BLaER1 treated with 17β-estradiol and CSF1 and Interleukin-3, amounts not matched to agents 10 nM and 100 nM (cell line): ENCODE measurements at regions not wholly inside any gene's neighbourhood (a gene's known extent, or its start where the extent isn't known, plus 50 kb on each side); places are given as distances from the start of the nearest gene placed in this dataset.

Experiments
- H3K27ac ChIP-seq, 11 experiments: shearing (Covaris generic); formaldehyde crosslinking; 2 replicates each; pipeline ENCODE4 v1.8.1; 2022
- H3K27me3 ChIP-seq, 11 experiments: shearing (Covaris generic); formaldehyde crosslinking; 2 replicates each; pipeline ENCODE4 v1.8.1; 2022
- H3K36me3 ChIP-seq, 11 experiments: shearing (Covaris generic); formaldehyde crosslinking; 2 replicates each; pipeline ENCODE4 v1.8.1; 2022
- H3K4me1 ChIP-seq, 10 experiments: shearing (Covaris generic); formaldehyde crosslinking; 2 replicates each; pipeline ENCODE4 v1.8.1; 2022
- H3K4me2 ChIP-seq, 11 experiments: shearing (Covaris generic); formaldehyde crosslinking; 2 replicates each; pipeline ENCODE4 v1.8.1; 2022
- H3K4me3 ChIP-seq, 10 experiments: shearing (Covaris generic); formaldehyde crosslinking; 2 replicates each; pipeline ENCODE4 v1.8.1; 2022
- H3K9ac ChIP-seq, 11 experiments: shearing (Covaris generic); formaldehyde crosslinking; 2 replicates each; pipeline ENCODE4 v1.8.1; 2022
- H3K9me3 ChIP-seq, 11 experiments: shearing (Covaris generic); formaldehyde crosslinking; replicated peaks in 1 of 11; 2 replicates each; pipeline ENCODE4 v1.8.1; 2022
- H4K20me1 ChIP-seq, 11 experiments: shearing (Covaris generic); formaldehyde crosslinking; 2 replicates each; pipeline ENCODE4 v1.8.1; 2022
- Cebpa-rat ChIP-seq, 11 experiments: shearing (Covaris generic); IDR thresholded peaks; 2 replicates each; pipeline ENCODE4 v1.8.1; 2022

- no peak overlapping the region for H3K4me3 ChIP-seq
- no peaks in the 10 kb centered on the region for H4K20me1 ChIP-seq
- H3K4me2 ChIP-seq = no peak overlapping the region
- no peaks in the 10 kb centered on the region for H3K36me3 ChIP-seq
- no peak overlapping the region for H3K9ac ChIP-seq
- no peak overlapping the region for H3K27ac ChIP-seq
- 0 out of 22 replicates have a peak, but pooled peaks cover 0 to 3% (median 0%) of the 10 kb centered on the region in 11 experiments for H3K9me3 ChIP-seq
- no peak for TF ChIP-seq Cebpa-rat (IDR thresholded peaks at IDR 0.05)
- no peaks in the 10 kb centered on the region for H3K27me3 ChIP-seq
- H3K4me1 ChIP-seq = peaks cover 0 to 12% (median 5%) of the 10 kb centered on the region in 10 experiments; a peak in 12 of 20 replicates
These were observed 63.5 kb downstream of the GADD45G start for GRCh38 chr9:89668216-89668865.

DNA sequence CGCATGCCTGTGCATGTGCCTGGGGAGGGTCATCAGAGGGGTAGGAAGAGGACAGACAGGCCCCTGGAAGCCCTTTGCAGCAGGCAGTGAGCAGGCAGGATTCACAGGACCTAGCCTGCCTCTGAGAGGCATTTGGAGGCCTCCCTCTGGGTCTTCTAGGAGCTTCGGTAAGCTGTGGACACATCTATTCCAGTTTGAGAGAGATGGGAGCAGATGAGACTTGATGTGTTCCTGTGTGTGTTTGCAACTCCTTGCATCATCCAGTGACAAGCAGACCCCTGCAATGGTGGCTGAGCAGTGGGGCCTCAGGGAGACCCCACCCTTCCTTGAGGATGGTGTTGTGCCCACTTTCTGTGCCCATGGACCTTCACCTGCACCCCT, 64.0 kb downstream of the GADD45G start:
- Histone ChIP-seq H3K36me3 (no peaks in the 10 kb centered on the region), H3K4me1 (peaks cover 0 to 9% (median 2%) of the 10 kb centered on the region in 10 experiments; a peak in 8 of 20 replicates), H3K27me3 (no peaks in the 10 kb centered on the region), H3K27ac (no peak overlapping the region), H3K4me2 (no peak overlapping the region), H3K9ac (no peak overlapping the region), H3K9me3 (0 out of 22 replicates have a peak, but pooled peaks cover 0 to 3% (median 0%) of the 10 kb centered on the region in 11 experiments), H3K4me3 (no peak overlapping the region), H4K20me1 (no peaks in the 10 kb centered on the region)
- TF ChIP-seq Cebpa-rat (IDR thresholded peaks at IDR 0.05) = no peak

DNA sequence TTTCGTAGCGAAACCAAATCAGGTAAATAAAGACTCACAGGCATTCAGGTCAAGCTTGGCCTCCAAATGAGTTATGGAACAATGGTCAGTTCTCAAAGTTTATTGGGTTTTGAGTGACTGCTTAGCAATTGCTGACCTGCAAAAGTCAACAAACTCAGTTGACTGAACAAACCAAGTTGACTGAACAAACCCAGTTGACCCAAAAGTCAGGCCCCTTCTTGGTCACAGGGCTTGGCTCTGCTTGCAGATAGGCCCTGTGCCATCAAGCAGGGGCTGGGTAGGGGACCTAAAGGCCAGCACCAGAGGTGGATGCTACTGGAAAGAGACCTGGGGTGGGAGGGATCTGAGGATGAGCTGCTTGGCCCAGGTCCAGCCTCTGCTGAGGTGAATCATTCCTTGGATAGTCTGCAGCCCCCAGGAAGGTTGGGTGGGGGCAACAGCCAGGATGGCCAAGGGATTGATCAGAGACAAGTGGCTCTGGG, 64.6 kb downstream of the GADD45G start:
- H3K9me3 ChIP-seq = 0 out of 22 replicates have a peak, but pooled peaks cover 0 to 3% (median 0%) of the 10 kb centered on the region in 11 experiments
- no peak for TF ChIP-seq Cebpa-rat (IDR thresholded peaks at IDR 0.05)
- H3K4me3 ChIP-seq = no peak overlapping the region
- H3K27ac ChIP-seq = no peak overlapping the region
- H3K4me2 ChIP-seq = no peak overlapping the region
- no peaks in the 10 kb centered on the region for H3K27me3 ChIP-seq
- no peaks in the 10 kb centered on the region for H3K36me3 ChIP-seq
- no peak overlapping the region for H3K9ac ChIP-seq
- H4K20me1 ChIP-seq = no peaks in the 10 kb centered on the region
- peaks cover 0 to 8% (median 2%) of the 10 kb centered on the region in 10 experiments; a peak in 8 of 20 replicates for H3K4me1 ChIP-seq

GRCh38 chr9:89670114-89670513, 65.3 kb downstream of the GADD45G start:
- Histone ChIP-seq H3K4me3 (no peak overlapping the region), H3K36me3 (no peaks in the 10 kb centered on the region), H3K27ac (no peak overlapping the region), H3K27me3 (no peaks in the 10 kb centered on the region), H3K9ac (no peak overlapping the region), H3K4me2 (no peak overlapping the region), H4K20me1 (no peaks in the 10 kb centered on the region), H3K9me3 (0 out of 22 replicates have a peak, but pooled peaks cover 0 to 3% (median 0%) of the 10 kb centered on the region in 11 experiments), H3K4me1 (peaks cover 0 to 1% (median 0%) of the 10 kb centered on the region in 10 experiments; a peak in 5 of 20 replicates)
- no peak for TF ChIP-seq Cebpa-rat (IDR thresholded peaks at IDR 0.05)

DNA sequence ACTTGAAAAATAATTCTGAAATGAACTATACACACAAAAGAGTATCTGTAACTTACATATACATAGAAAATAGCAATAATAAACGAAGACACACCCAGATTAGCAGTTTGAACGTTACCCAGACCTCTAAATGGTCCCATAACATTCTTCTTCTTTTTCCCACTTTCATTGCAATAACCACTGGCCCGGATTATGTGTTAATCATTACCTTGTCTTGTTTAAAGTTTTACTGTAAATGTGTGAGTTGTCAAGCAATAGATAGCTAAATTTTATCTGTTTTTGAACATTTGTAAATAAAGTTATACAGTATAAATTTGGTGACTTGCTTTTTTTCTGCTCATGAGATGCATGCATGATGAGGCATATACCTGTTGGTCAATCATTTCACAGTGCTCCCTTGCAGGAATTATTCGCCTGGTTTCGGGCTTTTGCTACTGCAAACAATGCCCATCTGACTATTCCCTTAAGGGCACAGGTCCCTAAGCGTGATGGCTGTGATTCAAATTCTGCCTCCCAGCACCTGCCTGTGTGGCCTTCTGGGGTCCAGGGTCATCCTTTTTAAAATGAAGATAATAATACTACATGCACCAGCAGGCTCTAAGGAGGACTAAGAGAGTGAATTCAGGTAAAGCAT, 66.1 kb downstream of the GADD45G start:
- H4K20me1 ChIP-seq = no peaks in the 10 kb centered on the region
- no peak overlapping the region for H3K27ac ChIP-seq
- no peaks in the 10 kb centered on the region for H3K36me3 ChIP-seq
- no peak overlapping the region for H3K4me3 ChIP-seq
- H3K9me3 ChIP-seq = 0 out of 22 replicates have a peak, but pooled peaks cover 0 to 3% (median 0%) of the 10 kb centered on the region in 11 experiments
- no peaks in the 10 kb centered on the region for H3K27me3 ChIP-seq
- H3K9ac ChIP-seq = no peak overlapping the region
- H3K4me1 ChIP-seq = no peaks in the 10 kb centered on the region
- no peak for TF ChIP-seq Cebpa-rat (IDR thresholded peaks at IDR 0.05)
- no peak overlapping the region for H3K4me2 ChIP-seq

GRCh38 chr9:89674667-89675057, 69.8 kb downstream of the GADD45G start:
- Histone ChIP-seq H3K9ac (no peak overlapping the region), H3K4me2 (no peak overlapping the region), H3K9me3 (0 out of 22 replicates have a peak, but pooled peaks cover 0 to 3% (median 0%) of the 10 kb centered on the region in 11 experiments), H4K20me1 (no peaks in the 10 kb centered on the region), H3K4me3 (no peak overlapping the region), H3K4me1 (peaks cover 0 to 15% (median 10%) of the 10 kb centered on the region in 10 experiments; a peak in 10 of 20 replicates), H3K36me3 (no peaks in the 10 kb centered on the region), H3K27me3 (no peaks in the 10 kb centered on the region), H3K27ac (no peak overlapping the region)
- no peak for TF ChIP-seq Cebpa-rat (IDR thresholded peaks at IDR 0.05)

DNA sequence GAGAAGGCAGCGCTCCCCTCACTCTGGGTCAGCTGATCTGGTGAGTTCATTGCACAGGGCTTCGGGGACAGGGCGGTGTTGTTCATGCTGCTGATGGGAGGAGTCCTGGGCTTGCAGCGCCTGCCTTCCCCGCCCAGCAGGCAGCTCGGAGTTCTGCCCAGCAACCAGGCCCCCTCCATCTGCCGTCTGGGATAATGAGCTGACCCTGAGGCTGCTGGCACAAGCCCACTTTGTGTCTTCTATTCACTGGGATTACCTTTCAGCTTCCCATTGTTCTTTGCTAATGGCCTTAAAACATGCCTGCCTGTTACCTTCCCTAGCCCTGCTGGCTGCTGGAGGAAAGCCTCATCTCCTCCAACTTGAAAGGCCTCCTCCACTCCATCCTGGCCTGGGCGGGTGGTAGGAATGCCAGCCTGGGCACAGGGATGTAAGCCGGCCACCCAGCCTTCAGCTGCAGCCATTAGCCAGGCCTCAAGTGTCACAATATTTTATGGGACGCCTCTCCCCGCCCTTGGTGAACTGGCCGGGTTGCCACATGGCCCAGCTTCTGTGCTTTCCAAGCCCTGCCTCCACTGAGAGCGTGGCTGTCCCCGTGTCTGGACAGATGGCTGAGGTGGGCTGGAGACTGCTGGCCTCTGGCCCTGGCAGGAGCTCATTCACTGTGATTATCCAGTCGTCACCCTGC, 70.4 kb downstream of the GADD45G start:
- H3K36me3 ChIP-seq = no peaks in the 10 kb centered on the region
- no peak for TF ChIP-seq Cebpa-rat (IDR thresholded peaks at IDR 0.05)
- no peaks in the 10 kb centered on the region for H4K20me1 ChIP-seq
- H3K9me3 ChIP-seq = 0 out of 22 replicates have a peak, but pooled peaks cover 0 to 3% (median 0%) of the 10 kb centered on the region in 11 experiments
- H3K4me2 ChIP-seq = no peak overlapping the region
- H3K4me1 ChIP-seq = peaks cover 0 to 15% (median 10%) of the 10 kb centered on the region in 10 experiments; a peak in 10 of 20 replicates
- no peaks in the 10 kb centered on the region for H3K27me3 ChIP-seq
- H3K4me3 ChIP-seq = no peak overlapping the region
- H3K27ac ChIP-seq = no peak overlapping the region
- no peak overlapping the region for H3K9ac ChIP-seq

DNA sequence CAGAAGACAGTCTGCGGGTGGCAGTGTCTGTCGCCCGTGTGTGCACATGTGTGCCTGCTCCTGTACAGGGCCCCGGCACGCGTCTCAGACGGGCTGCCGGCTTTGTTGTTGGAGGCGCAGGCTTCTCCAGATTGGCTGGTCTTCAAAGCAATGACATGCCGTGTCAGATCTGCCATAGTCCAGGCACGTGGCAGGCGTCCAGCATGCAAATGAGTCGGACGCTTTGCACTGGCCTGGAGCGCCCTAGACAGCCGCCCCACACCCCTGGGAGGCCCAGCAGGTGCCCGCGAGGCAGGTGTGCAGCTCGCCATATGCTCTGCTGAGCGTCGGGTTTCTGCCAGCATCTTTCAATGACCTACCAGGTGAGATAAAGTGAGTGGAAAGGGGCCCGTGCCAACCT, 71.5 kb downstream of the GADD45G start:
- H3K4me1 ChIP-seq = peaks cover 0 to 22% (median 10%) of the 10 kb centered on the region in 10 experiments; a peak in 10 of 20 replicates

More for the DNA sequence above, 71.5 kb downstream of the GADD45G start:
- no peak overlapping the region for H3K9ac ChIP-seq
- H3K27me3 ChIP-seq = no peaks in the 10 kb centered on the region
- H3K4me2 ChIP-seq = no peak overlapping the region
- H3K27ac ChIP-seq = no peak overlapping the region
- 0 out of 22 replicates have a peak, but pooled peaks cover 0 to 3% (median 0%) of the 10 kb centered on the region in 11 experiments for H3K9me3 ChIP-seq
- H3K36me3 ChIP-seq = no peaks in the 10 kb centered on the region
- H3K4me3 ChIP-seq = no peak overlapping the region
- TF ChIP-seq Cebpa-rat (IDR thresholded peaks at IDR 0.05) = no peak
- no peaks in the 10 kb centered on the region for H4K20me1 ChIP-seq
